ENCODE measurements at regions not wholly inside any gene's neighbourhood (a gene's known extent, or its start where the extent isn't known, plus 50 kb on each side); places are given as distances from the start of the nearest gene placed in this dataset.
A peak's percentile ranks its signal among the peaks of the same experiment; 100 is the strongest.

- TF ChIP-seq CTCF (IDR thresholded peaks at IDR 0.05) (peak in 2 of 7 experiments; percentile 7 to 18), POLR2A (IDR thresholded peaks at IDR 0.05) (peak in 1 of 3 donors; percentile 8)
Measured at GRCh38 chr13:24074678-24075077, 85.8 kb upstream of the SPATA13 start.
